Astrocyte of the cerebellum (primary cell): ENCODE measurements at regions not wholly inside any gene's neighbourhood (a gene's known extent, or its start where the extent isn't known, plus 50 kb on each side); places are given as distances from the start of the nearest gene placed in this dataset.
A peak's percentile ranks its signal among the peaks of the same experiment; 100 is the strongest.
"Not testable (repeated sequence)": the region's sequence is repeated elsewhere in the genome, so short reads cannot be mapped to it uniquely, and the experiment has no call there.

Experiments used
- DNase-seq: peaks from one replicate; pipeline ENCODE4 v3.0.0-alpha.2; 2011; ENCODE audit warnings: low read depth
- H3K4me3 ChIP-seq: 2 replicates; pipeline ENCODE4 v1.5.1; 2011; ENCODE audit warnings: mild to moderate bottlenecking, low read depth, low read length, moderate library complexity
- CTCF ChIP-seq: IDR thresholded peaks from 2 replicates; pipeline ENCODE4 v1.5.1; 2012; ENCODE audit warnings: low read length, low read depth, moderate library complexity, mild to moderate bottlenecking; ENCODE audit errors: missing control alignments
- in situ Hi-C: cut with HindIII; loops from 2 replicates; pipeline ENCODE4 v1.10.0; 2017; ENCODE audit warnings: low sequenced_read_pairs

- no peak for TF ChIP-seq CTCF
- in situ Hi-C loops, result no loop called here
- no peak for DNase-seq
- H3K4me3 ChIP-seq, result no peak overlapping the region
These were observed 131.6 kb upstream of the MROH9 start for GRCh38 chr1:170803711-170804110.

GRCh38 chr1:170804419-170804818, 130.9 kb upstream of the MROH9 start:
- TF ChIP-seq CTCF, result no peak
- H3K4me3 ChIP-seq, result no peak overlapping the region
- in situ Hi-C loops, result no loop called here
- DNase-seq, result no peak

GRCh38 chr1:170804879-170805278, 130.5 kb upstream of the MROH9 start:
- in situ Hi-C loops, result no loop called here
- H3K4me3 ChIP-seq, result no peak overlapping the region
- TF ChIP-seq CTCF, result no peak
- no peak for DNase-seq

- in situ Hi-C loops, result no loop called here
- DNase-seq, result no peak
- no peak for TF ChIP-seq CTCF
- no peak overlapping the region for H3K4me3 ChIP-seq
These were observed 128.4 kb upstream of the MROH9 start for GRCh38 chr1:170806961-170807360.

GRCh38 chr1:170807432-170807831, 127.9 kb upstream of the MROH9 start:
- TF ChIP-seq CTCF, result no peak
- DNase-seq, result peak; percentile 28
- in situ Hi-C loops, result no loop called here
- H3K4me3 ChIP-seq, result no peak overlapping the region

- TF ChIP-seq CTCF, result no peak
- H3K4me3 ChIP-seq, result no peak overlapping the region
- in situ Hi-C loops, result no loop called here
- no peak for DNase-seq
These were observed 127.0 kb upstream of the MROH9 start for GRCh38 chr1:170808216-170808885.

- DNase-seq, in situ Hi-C loops, H3K4me3 ChIP-seq: not testable (repeated sequence)
These were observed 124.3 kb upstream of the MROH9 start for GRCh38 chr1:170811013-170811412.
